ENCODE measurements at regions not wholly inside any gene's neighbourhood (a gene's known extent, or its start where the extent isn't known, plus 50 kb on each side); places are given as distances from the start of the nearest gene placed in this dataset.
"Not testable (repeated sequence)": the region's sequence is repeated elsewhere in the genome, so short reads cannot be mapped to it uniquely, and the experiment has no call there.

- not testable (repeated sequence) for H3K79me1 ChIP-seq (ENCODE audit: low read depth, low read length); H3K23ac ChIP-seq (ENCODE audit: low read depth, low read length, poor library complexity); H2AK5ac ChIP-seq (ENCODE audit: low read depth, low read length); H4K8ac ChIP-seq (ENCODE audit: low read depth, low read length); H3K9me3 ChIP-seq (replicated peaks in 1 of 2; ENCODE audit: control insufficient read depth in 2 of 2, insufficient read depth in 1 of 2, low read depth in 1 of 2, low read length in 2 of 2); H2BK12ac ChIP-seq (ENCODE audit: low read length); H3K4me1 ChIP-seq (ENCODE audit: control insufficient read depth in 2 of 2, insufficient read depth in 1 of 2, low read depth in 1 of 2, low read length in 2 of 2); H2BK5ac ChIP-seq (ENCODE audit: low read length); H3K36me3 ChIP-seq (replicated peaks in 1 of 2; ENCODE audit: control insufficient read depth in 2 of 2, insufficient read depth in 2 of 2, low read length in 2 of 2); H3K27ac ChIP-seq (replicated peaks; ENCODE audit: low read length); H2BK120ac ChIP-seq (ENCODE audit: low read depth, low read length); H3K4ac ChIP-seq (ENCODE audit: low read length); H4K91ac ChIP-seq (ENCODE audit: low read depth, low read length, poor library complexity)
- Histone ChIP-seq H3K14ac (ENCODE audit: low read length) (peak overlapping the region; percentile 82), H3K27me3 (ENCODE audit: control insufficient read depth in 3 of 3, insufficient read depth in 3 of 3, low read depth in 1 of 3, low read length in 3 of 3) (peaks cover 0 to 25% (median 0%) of the 10 kb centered on the region in 3 experiments), H2BK15ac (ENCODE audit: low read length) (peak overlapping the region; percentile 81), H3K9ac (ENCODE audit: low read depth, low read length, poor library complexity) (peak overlapping the region; percentile 60), H3K18ac (ENCODE audit: low read length) (peak overlapping the region; percentile 90), H3K4me2 (ENCODE audit: insufficient read depth, low read length, poor library complexity, severe bottlenecking) (peak overlapping the region; percentile 94), H2AFZ (ENCODE audit: low read length) (peak overlapping the region; percentile 94), H3K4me3 (ENCODE audit: low read length in 2 of 2) (peak overlapping the region; percentile 48 to 82)
- peak; percentile 26 for DNase-seq (ENCODE audit: low spot score)
- WGBS, 2 donors (ENCODE audit: extremely low coverage in 2 of 2, insufficient read length in 2 of 2, insufficient replicate concordance in 1 of 2), result no CpG with 5 or more reads among the region's 21 CpGs
These were observed 191.1 kb downstream of the USP22 start for GRCh38 chr17:20851591-20852238.

- peak overlapping the region; percentile 94 for H2AFZ ChIP-seq (ENCODE audit: low read length)
- H3K36me3 ChIP-seq (replicated peaks in 1 of 2; ENCODE audit: control insufficient read depth in 2 of 2, insufficient read depth in 2 of 2, low read length in 2 of 2), result no peaks in the 10 kb centered on the region
- peak overlapping the region; percentile 63 for H3K27ac ChIP-seq (replicated peaks; ENCODE audit: low read length)
- peak overlapping the region; percentile 48 to 82 for H3K4me3 ChIP-seq (ENCODE audit: low read length in 2 of 2)
- H2BK12ac ChIP-seq (ENCODE audit: low read length), result no peak overlapping the region
- H3K23ac ChIP-seq (ENCODE audit: low read depth, low read length, poor library complexity), result no peak overlapping the region
- H3K9ac ChIP-seq (ENCODE audit: low read depth, low read length, poor library complexity), result peak overlapping the region; percentile 85
- peak overlapping the region; percentile 90 for H3K18ac ChIP-seq (ENCODE audit: low read length)
- peak overlapping the region; percentile 82 for H3K14ac ChIP-seq (ENCODE audit: low read length)
- DNase-seq (ENCODE audit: low spot score), result peak; percentile 46
- peak overlapping the region; percentile 75 for H2BK5ac ChIP-seq (ENCODE audit: low read length)
- H4K8ac ChIP-seq (ENCODE audit: low read depth, low read length), result peak overlapping the region; percentile 19
- H2BK120ac ChIP-seq (ENCODE audit: low read depth, low read length), result no peak overlapping the region
- no peak overlapping the region for H3K4ac ChIP-seq (ENCODE audit: low read length)
- H3K4me1 ChIP-seq (ENCODE audit: control insufficient read depth in 2 of 2, insufficient read depth in 1 of 2, low read depth in 1 of 2, low read length in 2 of 2), result peaks cover 3 to 6% of the 10 kb centered on the region in 2 donors
- H3K9me3 ChIP-seq (replicated peaks in 1 of 2; ENCODE audit: control insufficient read depth in 2 of 2, insufficient read depth in 1 of 2, low read depth in 1 of 2, low read length in 2 of 2), result no peaks in the 10 kb centered on the region
- H4K91ac ChIP-seq (ENCODE audit: low read depth, low read length, poor library complexity), result no peak overlapping the region
- no peaks in the 10 kb centered on the region for H3K79me1 ChIP-seq (ENCODE audit: low read depth, low read length)
- H2AK5ac ChIP-seq (ENCODE audit: low read depth, low read length), result no peak overlapping the region
- H2BK15ac ChIP-seq (ENCODE audit: low read length), result peak overlapping the region; percentile 81
- WGBS, 2 donors (ENCODE audit: extremely low coverage in 2 of 2, insufficient read length in 2 of 2, insufficient replicate concordance in 1 of 2), result no CpG with 5 or more reads among the region's 36 CpGs
- peaks cover 0 to 25% (median 0%) of the 10 kb centered on the region in 3 experiments for H3K27me3 ChIP-seq (ENCODE audit: control insufficient read depth in 3 of 3, insufficient read depth in 3 of 3, low read depth in 1 of 3, low read length in 3 of 3)
- H3K4me2 ChIP-seq (ENCODE audit: insufficient read depth, low read length, poor library complexity, severe bottlenecking), result peak overlapping the region; percentile 94
These were observed 190.4 kb downstream of the USP22 start for GRCh38 chr17:20852239-20852989.

GRCh38 chr17:20852990-20853370 is 189.8 kb downstream of the USP22 start:
- peak overlapping the region; percentile 63 for H3K27ac ChIP-seq (replicated peaks; ENCODE audit: low read length)
- H2AFZ ChIP-seq (ENCODE audit: low read length), result peak overlapping the region; percentile 94
- peaks cover 0 to 25% (median 0%) of the 10 kb centered on the region in 3 experiments for H3K27me3 ChIP-seq (ENCODE audit: control insufficient read depth in 3 of 3, insufficient read depth in 3 of 3, low read depth in 1 of 3, low read length in 3 of 3)
- no peaks in the 10 kb centered on the region for H3K79me1 ChIP-seq (ENCODE audit: low read depth, low read length)
- H3K4me3 ChIP-seq (ENCODE audit: low read length in 2 of 2), result peak overlapping the region in 1 of 2 donors; percentile 48
- H3K23ac ChIP-seq (ENCODE audit: low read depth, low read length, poor library complexity), result no peak overlapping the region
- no peak overlapping the region for H2BK120ac ChIP-seq (ENCODE audit: low read depth, low read length)
- H3K14ac ChIP-seq (ENCODE audit: low read length), result no peak overlapping the region
- WGBS, 2 donors (ENCODE audit: extremely low coverage in 2 of 2, insufficient read length in 2 of 2, insufficient replicate concordance in 1 of 2), result no CpG with 5 or more reads among the region's 6 CpGs
- H3K4me1 ChIP-seq (ENCODE audit: control insufficient read depth in 2 of 2, insufficient read depth in 1 of 2, low read depth in 1 of 2, low read length in 2 of 2), result peaks cover 3 to 6% of the 10 kb centered on the region in 2 donors
- no peak overlapping the region for H2BK12ac ChIP-seq (ENCODE audit: low read length)
- H3K9ac ChIP-seq (ENCODE audit: low read depth, low read length, poor library complexity), result peak overlapping the region; percentile 85
- H2BK15ac ChIP-seq (ENCODE audit: low read length), result no peak overlapping the region
- no peak overlapping the region for H4K91ac ChIP-seq (ENCODE audit: low read depth, low read length, poor library complexity)
- H3K4me2 ChIP-seq (ENCODE audit: insufficient read depth, low read length, poor library complexity, severe bottlenecking), result peak overlapping the region; percentile 75
- peak; percentile 23 for DNase-seq (ENCODE audit: low spot score)
- no peaks in the 10 kb centered on the region for H3K36me3 ChIP-seq (replicated peaks in 1 of 2; ENCODE audit: control insufficient read depth in 2 of 2, insufficient read depth in 2 of 2, low read length in 2 of 2)
- no peak overlapping the region for H2AK5ac ChIP-seq (ENCODE audit: low read depth, low read length)
- no peak overlapping the region for H3K4ac ChIP-seq (ENCODE audit: low read length)
- no peaks in the 10 kb centered on the region for H3K9me3 ChIP-seq (replicated peaks in 1 of 2; ENCODE audit: control insufficient read depth in 2 of 2, insufficient read depth in 1 of 2, low read depth in 1 of 2, low read length in 2 of 2)
- no peak overlapping the region for H4K8ac ChIP-seq (ENCODE audit: low read depth, low read length)
- no peak overlapping the region for H3K18ac ChIP-seq (ENCODE audit: low read length)
- peak overlapping the region; percentile 75 for H2BK5ac ChIP-seq (ENCODE audit: low read length)

- not testable (repeated sequence) for H3K4me3 ChIP-seq (ENCODE audit: low read length in 2 of 2); H2AK5ac ChIP-seq (ENCODE audit: low read depth, low read length); H4K8ac ChIP-seq (ENCODE audit: low read depth, low read length); H3K4me2 ChIP-seq (ENCODE audit: insufficient read depth, low read length, poor library complexity, severe bottlenecking); H3K36me3 ChIP-seq (replicated peaks in 1 of 2; ENCODE audit: control insufficient read depth in 2 of 2, insufficient read depth in 2 of 2, low read length in 2 of 2); H3K14ac ChIP-seq (ENCODE audit: low read length); H4K91ac ChIP-seq (ENCODE audit: low read depth, low read length, poor library complexity); H3K9me3 ChIP-seq (replicated peaks in 1 of 2; ENCODE audit: control insufficient read depth in 2 of 2, insufficient read depth in 1 of 2, low read depth in 1 of 2, low read length in 2 of 2); H3K27ac ChIP-seq (replicated peaks; ENCODE audit: low read length); H2BK5ac ChIP-seq (ENCODE audit: low read length); H2BK120ac ChIP-seq (ENCODE audit: low read depth, low read length); H2AFZ ChIP-seq (ENCODE audit: low read length); H3K4ac ChIP-seq (ENCODE audit: low read length); H2BK15ac ChIP-seq (ENCODE audit: low read length); H2BK12ac ChIP-seq (ENCODE audit: low read length); H3K9ac ChIP-seq (ENCODE audit: low read depth, low read length, poor library complexity); H3K4me1 ChIP-seq (ENCODE audit: control insufficient read depth in 2 of 2, insufficient read depth in 1 of 2, low read depth in 1 of 2, low read length in 2 of 2); DNase-seq (ENCODE audit: low spot score); H3K18ac ChIP-seq (ENCODE audit: low read length); H3K23ac ChIP-seq (ENCODE audit: low read depth, low read length, poor library complexity); H3K79me1 ChIP-seq (ENCODE audit: low read depth, low read length)
- peaks cover 0 to 12% (median 0%) of the 10 kb centered on the region in 3 experiments for H3K27me3 ChIP-seq (ENCODE audit: control insufficient read depth in 3 of 3, insufficient read depth in 3 of 3, low read depth in 1 of 3, low read length in 3 of 3)
- WGBS, 2 donors (ENCODE audit: extremely low coverage in 2 of 2, insufficient read length in 2 of 2, insufficient replicate concordance in 1 of 2), result no CpG with 5 or more reads among the region's 2 CpGs
These were observed 186.8 kb downstream of the USP22 start for GRCh38 chr17:20855910-20856470.
